H9 (cell line): ENCODE measurements at regions not wholly inside any gene's neighbourhood (a gene's known extent, or its start where the extent isn't known, plus 50 kb on each side); places are given as distances from the start of the nearest gene placed in this dataset.

Experiments used
- DNase-seq: peaks from one replicate; pipeline ENCODE4 v3.0.0-alpha.2; 2017
- H2AFZ ChIP-seq: one replicate; pipeline ENCODE4 v1.6.1; 2013; ENCODE audit warnings: mild to moderate bottlenecking, low read length, control low read depth, moderate library complexity
- H2AK5ac ChIP-seq: 2 replicates; pipeline ENCODE4 v1.6.1; 2013; ENCODE audit warnings: low read length, control low read depth, mixed read lengths; ENCODE audit not compliant: insufficient read length
- H2BK120ac ChIP-seq: one replicate; pipeline ENCODE4 v1.6.1; 2013; ENCODE audit warnings: low read depth, mild to moderate bottlenecking, low read length, control low read depth, inconsistent platforms; ENCODE audit not compliant: poor library complexity, severe bottlenecking
- H2BK12ac ChIP-seq: 2 replicates; pipeline ENCODE4 v1.6.1; 2013; ENCODE audit warnings: low read length, control low read depth, mixed read lengths, low read depth; ENCODE audit not compliant: insufficient read length
- H2BK15ac ChIP-seq: 2 replicates; pipeline ENCODE4 v1.6.1; 2013; ENCODE audit warnings: low read depth, low read length, control low read depth
- H2BK20ac ChIP-seq: one replicate; pipeline ENCODE4 v1.6.1; 2013; ENCODE audit warnings: low read depth, mild to moderate bottlenecking, low read length, control low read depth, inconsistent platforms; ENCODE audit not compliant: poor library complexity, severe bottlenecking
- H2BK5ac ChIP-seq: 2 replicates; pipeline ENCODE4 v1.6.1; 2013; ENCODE audit warnings: low read length, control low read depth, mixed read lengths; ENCODE audit not compliant: insufficient read length
- H3K14ac ChIP-seq: 2 replicates; pipeline ENCODE4 v1.6.1; 2013; ENCODE audit warnings: low read length, control low read depth; ENCODE audit not compliant: insufficient read depth
- H3K18ac ChIP-seq: 2 replicates; pipeline ENCODE4 v1.6.1; 2013; ENCODE audit warnings: low read depth, mild to moderate bottlenecking, mixed read lengths, low read length, control low read depth; ENCODE audit not compliant: insufficient read length
- H3K23ac ChIP-seq: 2 replicates; pipeline ENCODE4 v1.6.1; 2013; ENCODE audit warnings: low read length, control low read depth, mixed read lengths, low read depth; ENCODE audit not compliant: insufficient read length
- H3K23me2 ChIP-seq: 2 replicates; pipeline ENCODE4 v1.6.1; 2013; ENCODE audit warnings: low read depth, mild to moderate bottlenecking, mixed read lengths, low read length, control low read depth; ENCODE audit not compliant: insufficient read length, poor library complexity, severe bottlenecking
- H3K27ac ChIP-seq: 2 replicates; pipeline ENCODE4 v1.5.1; 2013; ENCODE audit warnings: low read length, control low read depth, mixed read lengths, low read depth; ENCODE audit not compliant: insufficient read length
- H3K27me3 ChIP-seq: 2 replicates; pipeline ENCODE4 v1.6.1; 2013; ENCODE audit warnings: low read length, control low read depth, inconsistent platforms; ENCODE audit not compliant: insufficient read depth
- H3K4ac ChIP-seq: 2 replicates; pipeline ENCODE4 v1.6.1; 2013; ENCODE audit warnings: low read depth, mild to moderate bottlenecking, control low read depth, inconsistent platforms, low read length, moderate library complexity
- H3K4me1 ChIP-seq: 2 replicates; pipeline ENCODE4 v1.6.1; 2013; ENCODE audit warnings: low read length, control low read depth, inconsistent platforms; ENCODE audit not compliant: insufficient read depth
- H3K4me2 ChIP-seq: 2 replicates; pipeline ENCODE4 v1.6.1; 2013; ENCODE audit warnings: low read length, control low read depth, mixed read lengths; ENCODE audit not compliant: insufficient read length, insufficient read depth
- H3K56ac ChIP-seq: 2 replicates; pipeline ENCODE4 v1.6.1; 2013; ENCODE audit warnings: low read depth, mild to moderate bottlenecking, mixed read lengths, low read length, control low read depth; ENCODE audit not compliant: insufficient read length
- H3K79me1 ChIP-seq: 2 replicates; pipeline ENCODE4 v1.6.1; 2013; ENCODE audit warnings: low read depth, mild to moderate bottlenecking, moderate library complexity, low read length, control low read depth, inconsistent platforms; ENCODE audit not compliant: insufficient read depth, poor library complexity, severe bottlenecking
- H3K79me2 ChIP-seq: 2 replicates; pipeline ENCODE4 v1.6.1; 2013; ENCODE audit warnings: low read length, control low read depth, inconsistent platforms; ENCODE audit not compliant: insufficient read depth
- H3K9ac ChIP-seq: 2 replicates; pipeline ENCODE4 v1.6.1; 2013; ENCODE audit warnings: low read length, control low read depth, mixed read lengths; ENCODE audit not compliant: insufficient read length; ENCODE audit errors: extremely low read depth
- H3K9me3 ChIP-seq: one replicate; pipeline ENCODE4 v1.6.1; 2013; ENCODE audit warnings: low read depth, low read length, inconsistent platforms; ENCODE audit not compliant: control insufficient read depth
- H3T11ph ChIP-seq: one replicate; pipeline ENCODE4 v1.6.1; 2013; ENCODE audit warnings: mild to moderate bottlenecking, low read length, control low read depth, inconsistent platforms
- H4K20me1 ChIP-seq: one replicate; pipeline ENCODE4 v1.6.1; 2013; ENCODE audit not compliant: control insufficient read depth, insufficient read length, insufficient read depth
- H4K5ac ChIP-seq: 2 replicates; pipeline ENCODE4 v1.6.1; 2013; ENCODE audit warnings: low read depth, mild to moderate bottlenecking, mixed read lengths, low read length, control low read depth; ENCODE audit not compliant: insufficient read length
- H4K8ac ChIP-seq: replicated peaks from 2 replicates; pipeline ENCODE4 v1.6.1; 2013; ENCODE audit warnings: low read length, control low read depth, mixed read lengths, low read depth; ENCODE audit not compliant: insufficient read length
- H4K91ac ChIP-seq: 2 replicates; pipeline ENCODE4 v1.6.1; 2013; ENCODE audit warnings: low read depth, mild to moderate bottlenecking, moderate library complexity, mixed read lengths, low read length, control low read depth; ENCODE audit not compliant: insufficient read length
- H3K27ac Mint-ChIP-seq, 3 experiments: 2 replicates in 2 of 3; 3 replicates in 1 of 3; pipeline ENCODE4 v1.8.0; 2020 to 2021; ENCODE audit warnings: mixed read lengths in 3 of 3, mild to moderate bottlenecking in 1 of 3, moderate library complexity in 1 of 3
- H3K27me3 Mint-ChIP-seq: 2 replicates; pipeline ENCODE4 v1.8.0; 2021; ENCODE audit warnings: low read depth, mild to moderate bottlenecking, moderate library complexity, mixed read lengths
- H3K36me3 Mint-ChIP-seq, 3 experiments: 2 replicates in 2 of 3; 3 replicates in 1 of 3; pipeline ENCODE4 v1.8.0; 2020 to 2021; ENCODE audit warnings: low read depth in 3 of 3, mixed read lengths in 3 of 3; ENCODE audit not compliant: insufficient read depth in 1 of 3
- H3K4me1 Mint-ChIP-seq, 2 experiments: 2 replicates each; pipeline ENCODE4 v1.8.0; 2020; ENCODE audit warnings: mixed read lengths in 2 of 2
- H3K4me3 Mint-ChIP-seq, 2 experiments: 2 replicates in 1 of 2; 3 replicates in 1 of 2; pipeline ENCODE4 v1.8.0; 2020 to 2021; ENCODE audit warnings: mild to moderate bottlenecking in 2 of 2, mixed read lengths in 2 of 2, moderate library complexity in 1 of 2
- H3K9me3 Mint-ChIP-seq, 2 experiments: 2 replicates in 1 of 2; 3 replicates in 1 of 2; pipeline ENCODE4 v1.8.0; 2020; ENCODE audit warnings: mild to moderate bottlenecking in 2 of 2, mixed read lengths in 2 of 2, moderate library complexity in 1 of 2
- CTCF ChIP-seq: fragments of 200-600 bp; sonication (generic); conservative IDR thresholded peaks from 3 replicates; pipeline ENCODE4 v1.8.0; 2021; ENCODE audit warnings: antibody characterized with exemption, mild to moderate bottlenecking
- WGBS: extraction: QIAGEN DNeasy Blood & Tissue Kit; methylation state at CpG from one replicate; pipeline ENCODE4 v1.1.7; 2013; ENCODE audit warnings: missing lambda C conversion rate, low lambda C conversion rate, mixed read lengths; ENCODE audit not compliant: insufficient read length; ENCODE audit errors: extremely low coverage; 5-methylcytosine and 5-hydroxymethylcytosine counted together

DNA sequence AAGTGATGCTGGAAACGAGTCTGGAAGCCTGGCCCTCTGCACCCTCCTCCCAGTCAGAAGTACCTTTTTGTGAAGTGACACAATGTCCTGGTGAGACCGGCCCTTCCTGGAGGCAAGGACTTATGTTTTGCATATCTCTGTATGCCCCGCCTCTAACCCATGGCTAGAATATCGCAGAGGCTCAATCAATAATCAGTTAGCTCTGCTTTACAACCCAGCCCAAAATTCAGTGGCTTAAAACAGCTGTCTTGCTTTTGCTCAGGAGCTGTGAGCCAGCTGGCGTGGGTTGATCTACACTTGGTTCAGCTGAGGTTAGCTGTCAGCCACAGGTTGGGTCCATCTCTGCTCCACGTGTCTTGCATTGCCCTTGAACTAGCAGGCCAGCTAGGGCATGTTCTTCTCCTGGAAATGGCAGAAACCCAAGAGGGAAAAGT lies 98.8 kb upstream of the METTL14 start:
- no peak overlapping the region for H3K27ac Mint-ChIP-seq
- no peak overlapping the region for H3K4me3 Mint-ChIP-seq
- H2BK20ac ChIP-seq = no peak overlapping the region
- no peak overlapping the region for H3K9ac ChIP-seq
- no peak for TF ChIP-seq CTCF
- WGBS = no CpG with 5 or more reads among the region's 6 CpGs
- H3K27ac ChIP-seq = no peak overlapping the region
- H3K9me3 ChIP-seq = no peaks in the 10 kb centered on the region
- no peak overlapping the region for H2AFZ ChIP-seq
- no peak overlapping the region for H3K4ac ChIP-seq
- H3K4me1 Mint-ChIP-seq = peaks cover 18 to 20% of the 10 kb centered on the region in 2 experiments
- no peak overlapping the region for H3K23ac ChIP-seq
- no peak overlapping the region for H2BK15ac ChIP-seq
- H3K36me3 Mint-ChIP-seq = no peaks in the 10 kb centered on the region
- no peaks in the 10 kb centered on the region for H4K20me1 ChIP-seq
- no peak overlapping the region for H2BK120ac ChIP-seq
- H4K91ac ChIP-seq = no peak overlapping the region
- H2AK5ac ChIP-seq = no peak overlapping the region
- H3K23me2 ChIP-seq = no peaks in the 10 kb centered on the region
- no peak overlapping the region for H2BK5ac ChIP-seq
- H4K8ac ChIP-seq = no peak overlapping the region
- no peak overlapping the region for H4K5ac ChIP-seq
- H3K27me3 Mint-ChIP-seq = no peaks in the 10 kb centered on the region; the same call in 1 of the 2 replicates
- H3K14ac ChIP-seq = no peak overlapping the region
- no peaks in the 10 kb centered on the region for H3K79me1 ChIP-seq
- no peaks in the 10 kb centered on the region for H3K4me1 ChIP-seq
- H3K4me2 ChIP-seq = no peak overlapping the region
- H3K27me3 ChIP-seq = no peaks in the 10 kb centered on the region
- no peak overlapping the region for H3K18ac ChIP-seq
- no peak overlapping the region for H2BK12ac ChIP-seq
- no peak overlapping the region for H3T11ph ChIP-seq
- no peaks in the 10 kb centered on the region; a peak in 1 of 5 replicates for H3K9me3 Mint-ChIP-seq
- no peaks in the 10 kb centered on the region for H3K79me2 ChIP-seq
- H3K56ac ChIP-seq = no peak overlapping the region
- no peak for DNase-seq
